Stimulated activated CD8-positive, alpha-beta memory T cell treated with anti-CD3 and anti-CD28 coated beads, Interleukin-7, amount 100 ng/mL, for 4 hours (primary cell): ENCODE measurements at regions not wholly inside any gene's neighbourhood (a gene's known extent, or its start where the extent isn't known, plus 50 kb on each side); places are given as distances from the start of the nearest gene placed in this dataset.

ENCODE experiments used
- DNase-seq, 2 donors: peaks; one replicate each; pipeline ENCODE4 v3.0.0-alpha.2; 2020; ENCODE audit warnings: low read depth in 2 of 2

DNA sequence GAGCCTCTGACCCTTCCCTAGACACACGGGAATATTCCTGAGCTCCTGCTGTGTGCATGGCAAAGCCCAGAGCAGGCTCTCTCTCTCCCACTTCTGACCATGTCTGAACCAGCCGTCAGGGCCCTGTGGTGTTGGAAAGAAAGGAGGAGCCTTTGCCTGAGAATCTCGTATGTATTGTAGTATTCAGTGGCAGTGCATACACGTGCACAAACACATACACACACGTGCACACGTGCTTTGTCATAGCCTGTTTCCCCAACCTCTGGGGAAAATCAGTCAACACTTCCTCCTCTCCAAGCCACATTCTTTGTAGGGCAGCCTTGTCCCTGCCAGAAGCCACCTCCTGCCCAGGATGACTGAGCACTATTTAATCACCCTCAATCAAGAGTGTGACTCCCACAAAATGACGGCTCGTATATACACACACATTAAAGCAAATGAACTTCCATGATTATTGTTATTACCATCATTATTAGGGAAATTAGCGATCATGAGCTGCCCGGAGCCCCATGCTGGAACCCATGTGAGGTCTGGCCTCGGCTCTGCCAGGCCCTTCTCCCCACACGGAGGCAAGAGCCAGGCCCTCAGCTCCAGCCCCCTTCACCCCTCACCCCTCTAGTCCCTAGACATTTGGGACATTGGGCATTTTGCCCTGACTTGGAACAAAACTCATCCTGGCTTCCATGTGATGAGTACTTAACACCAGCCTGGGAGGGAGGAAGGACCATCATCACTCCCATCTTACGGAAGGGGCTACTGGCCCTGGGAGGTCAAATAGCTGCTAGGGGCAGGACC, 331.9 kb downstream of the NPHP4 start:
- no peak for DNase-seq

DNA sequence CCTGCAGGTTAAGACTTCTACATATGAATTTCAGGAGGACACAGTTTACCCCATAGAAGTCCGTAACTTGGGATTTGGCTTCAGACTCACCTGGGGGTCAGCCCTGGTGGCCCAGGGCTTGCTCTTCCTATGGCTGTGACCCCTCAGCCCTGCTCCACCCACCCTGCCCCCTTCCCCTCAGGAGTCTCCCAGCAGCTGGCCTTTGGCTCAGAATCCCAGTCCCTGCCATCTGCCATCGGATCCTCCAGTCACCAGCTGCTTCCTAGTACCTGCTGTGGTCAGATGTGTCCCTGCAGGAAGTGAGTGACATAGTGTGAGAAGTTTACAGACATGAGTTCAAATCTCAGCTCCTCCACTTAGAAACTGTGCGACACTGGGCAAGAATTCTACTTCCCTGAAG, 332.6 kb downstream of the NPHP4 start:
- DNase-seq = no peak

DNA sequence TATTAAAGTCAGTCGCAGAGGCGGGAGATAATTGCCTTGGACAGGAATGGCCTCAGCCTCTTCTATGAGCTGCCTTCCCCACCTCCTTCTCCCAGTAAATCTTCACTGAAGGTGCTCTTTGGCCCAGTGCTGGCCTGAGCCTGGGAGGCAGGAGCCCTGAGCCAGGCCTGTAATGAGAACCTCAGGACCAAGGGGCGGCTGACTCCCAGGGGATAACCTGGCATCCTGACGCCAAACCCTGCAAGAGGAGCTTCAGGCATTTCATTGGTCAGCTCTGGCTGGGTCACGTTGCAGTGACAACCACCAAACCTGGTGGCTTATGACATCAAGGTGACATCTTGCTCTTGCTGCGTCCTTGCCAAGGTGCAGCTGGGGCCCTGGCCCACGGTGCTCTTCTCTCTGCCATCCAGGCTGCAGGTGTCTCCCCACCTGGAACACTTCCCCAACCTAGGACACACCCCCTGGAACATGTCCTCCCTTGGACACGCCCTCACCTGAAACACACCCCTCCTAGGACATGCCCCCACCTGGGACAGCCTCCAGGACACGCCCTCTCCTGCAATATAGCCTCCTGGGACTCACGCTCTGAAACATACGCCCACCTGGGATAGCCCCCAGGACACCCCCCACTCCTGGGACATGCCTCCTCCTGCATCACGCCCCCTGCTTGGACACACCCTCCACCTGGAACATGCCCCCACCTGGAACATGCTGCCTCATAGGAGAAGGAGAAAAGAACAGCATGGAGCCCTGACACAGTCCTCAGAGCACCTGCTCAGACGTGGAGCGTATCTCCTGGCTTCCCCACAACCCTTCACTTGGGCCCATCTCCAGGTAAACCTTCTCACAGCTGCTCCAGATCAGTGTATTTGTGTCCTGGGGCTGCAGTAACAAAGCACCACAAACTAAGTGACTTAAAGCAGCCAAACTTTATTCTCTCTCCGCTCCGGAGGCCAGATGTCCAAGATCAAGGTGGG, 333.6 kb downstream of the NPHP4 start:
- DNase-seq = no peak

DNA sequence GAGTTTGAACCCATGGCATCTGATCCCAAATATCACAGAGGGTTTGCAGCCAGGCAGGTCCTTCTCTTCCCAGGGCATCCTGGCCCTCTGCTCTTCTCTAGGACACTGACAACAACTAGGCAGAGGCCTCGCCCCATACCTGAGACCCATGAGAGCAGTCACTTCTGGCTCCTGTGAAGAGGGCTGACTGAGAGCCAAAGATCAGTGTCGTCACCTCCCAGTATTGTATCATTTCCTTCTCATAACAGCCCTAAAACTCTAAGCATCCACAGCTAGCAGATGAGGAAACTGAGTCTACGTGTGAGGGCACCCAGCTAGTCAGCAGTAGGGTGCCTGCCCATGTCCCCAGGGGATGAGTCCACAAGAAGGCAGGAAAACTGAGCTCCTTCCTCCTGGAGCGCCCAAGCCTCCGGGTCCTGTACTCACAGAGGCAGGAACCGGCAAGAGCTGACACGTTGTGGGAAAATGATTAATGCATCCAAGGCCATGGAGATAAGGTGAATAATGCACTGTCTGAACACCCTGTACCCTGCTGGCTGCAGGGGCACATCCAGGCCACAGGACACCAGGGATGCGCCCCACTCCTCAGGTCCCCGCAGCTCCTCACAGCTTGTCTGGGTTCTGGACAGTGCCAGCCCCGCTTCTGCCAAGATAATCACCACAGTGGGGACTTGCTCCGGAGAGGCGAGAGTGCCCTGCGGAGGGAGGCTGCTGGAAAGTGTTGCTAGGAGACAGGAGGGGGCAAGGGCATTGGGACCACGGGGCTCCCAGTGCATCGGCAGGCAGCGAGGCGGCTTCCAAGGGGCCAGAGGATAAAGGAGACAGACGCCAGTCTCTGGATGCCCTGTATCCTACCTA, 340.0 kb downstream of the NPHP4 start:
- no peak for DNase-seq

DNA sequence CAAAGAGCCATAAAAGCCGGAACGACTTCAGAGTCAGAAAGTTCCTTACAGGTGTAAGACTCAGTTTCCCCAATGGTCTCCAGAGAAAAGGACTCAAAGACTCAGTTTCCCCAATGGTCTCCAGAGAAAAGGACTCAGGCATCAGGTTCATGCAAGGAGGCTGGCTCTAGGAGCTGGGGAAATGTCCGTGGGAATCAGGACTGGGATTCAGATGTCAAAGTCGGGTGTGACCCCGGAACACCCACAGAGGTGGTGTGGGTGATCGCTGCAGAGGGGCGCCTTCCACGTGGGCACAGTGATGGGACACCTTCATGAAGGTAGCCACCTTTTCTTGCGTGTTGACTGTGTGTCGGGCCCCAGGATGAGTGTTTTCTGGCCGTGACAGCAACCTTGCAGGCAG, 340.8 kb downstream of the NPHP4 start:
- DNase-seq = no peak

DNA sequence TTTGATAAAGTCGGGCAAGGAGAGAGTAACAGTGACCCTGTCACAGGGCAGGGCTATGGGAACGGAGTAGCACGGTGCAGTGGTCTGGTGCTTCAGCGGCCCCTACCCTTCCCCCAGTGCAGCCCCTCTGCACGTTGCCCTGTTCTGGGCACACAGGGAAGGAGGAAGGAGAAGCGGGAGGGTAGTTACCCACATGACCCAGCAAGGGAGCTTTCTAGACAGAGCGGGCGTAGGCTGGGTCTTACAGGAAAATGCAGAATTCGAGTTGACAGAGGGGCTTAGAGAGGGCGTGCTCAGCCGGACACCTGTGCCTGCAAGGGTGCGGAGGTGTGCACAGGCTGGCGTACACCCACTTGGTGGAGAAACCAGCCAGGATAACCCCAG, 341.2 kb downstream of the NPHP4 start:
- DNase-seq = no peak

DNA sequence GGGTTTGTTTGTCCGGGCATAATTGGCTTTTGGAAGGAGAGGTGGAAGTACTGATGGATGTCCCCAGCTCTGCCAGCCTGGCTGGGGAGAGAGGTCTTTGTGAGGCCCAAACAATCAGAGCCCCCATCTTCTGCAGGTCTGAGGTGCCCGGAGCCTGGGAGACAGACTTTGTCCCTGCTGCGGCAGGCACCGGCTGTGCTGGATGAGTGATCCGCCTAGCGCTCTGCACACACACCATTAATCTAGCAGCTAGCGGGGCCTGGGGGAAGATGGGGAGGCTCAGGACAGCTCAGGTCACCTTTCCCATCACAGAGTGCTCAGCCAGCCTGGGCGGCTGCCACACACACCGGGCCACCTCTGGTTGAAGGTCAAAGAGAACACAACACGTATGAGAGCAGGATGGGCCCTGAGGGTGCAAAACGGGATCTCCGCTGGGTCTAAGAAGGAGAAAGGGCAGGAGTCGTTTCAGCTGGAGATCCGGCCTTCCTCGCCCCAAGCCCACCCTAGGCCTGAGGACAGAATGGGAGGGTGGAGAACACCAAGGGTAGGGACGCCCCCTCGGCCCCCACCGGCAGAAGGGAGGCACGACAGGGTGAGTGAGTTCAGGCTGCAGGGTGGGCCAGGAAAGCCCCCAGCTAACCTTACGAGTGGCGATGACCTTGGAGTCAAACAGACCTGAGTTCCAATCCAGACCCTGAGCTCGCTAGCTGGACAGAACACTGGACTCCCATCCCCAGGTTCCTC, 341.8 kb downstream of the NPHP4 start:
- DNase-seq = no peak

DNA sequence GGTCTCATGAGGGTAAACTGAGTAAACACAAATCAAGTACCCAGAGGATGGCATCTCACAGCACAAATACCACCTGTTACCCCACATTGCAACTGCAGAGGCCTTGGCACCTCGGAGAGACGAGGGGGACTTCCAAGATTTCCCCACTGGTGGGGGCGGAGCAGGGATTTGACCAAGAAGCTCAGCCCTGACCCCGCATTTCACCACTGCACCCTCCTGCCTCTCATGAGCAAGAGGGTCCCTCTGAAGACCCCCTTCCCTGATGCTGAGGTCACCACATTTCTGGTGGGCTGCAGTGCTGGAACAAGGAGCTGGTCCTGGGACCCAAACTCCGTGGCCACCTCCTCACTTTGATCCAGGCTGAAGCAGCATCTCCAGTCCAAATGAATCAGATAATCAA, 342.4 kb downstream of the NPHP4 start:
- no peak for DNase-seq

DNA sequence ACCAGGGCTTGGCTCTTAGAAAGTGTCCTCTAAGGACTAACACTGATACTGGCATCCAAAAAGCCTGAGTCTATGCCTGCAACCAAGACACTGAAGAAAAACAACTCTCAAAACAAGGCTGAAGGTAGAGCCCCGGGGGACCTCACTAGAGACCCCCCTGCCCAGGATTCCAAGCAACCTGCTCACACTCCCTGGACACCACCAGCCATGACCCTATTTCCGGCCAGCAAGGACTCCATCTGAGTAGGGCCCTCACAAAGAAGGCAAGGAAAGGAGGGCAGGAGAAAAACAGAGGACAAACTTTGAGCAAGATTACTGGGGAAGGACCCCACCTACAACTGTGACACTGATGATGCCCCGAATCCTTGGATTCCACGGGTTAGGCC, 343.1 kb downstream of the NPHP4 start:
- no peak for DNase-seq

DNA sequence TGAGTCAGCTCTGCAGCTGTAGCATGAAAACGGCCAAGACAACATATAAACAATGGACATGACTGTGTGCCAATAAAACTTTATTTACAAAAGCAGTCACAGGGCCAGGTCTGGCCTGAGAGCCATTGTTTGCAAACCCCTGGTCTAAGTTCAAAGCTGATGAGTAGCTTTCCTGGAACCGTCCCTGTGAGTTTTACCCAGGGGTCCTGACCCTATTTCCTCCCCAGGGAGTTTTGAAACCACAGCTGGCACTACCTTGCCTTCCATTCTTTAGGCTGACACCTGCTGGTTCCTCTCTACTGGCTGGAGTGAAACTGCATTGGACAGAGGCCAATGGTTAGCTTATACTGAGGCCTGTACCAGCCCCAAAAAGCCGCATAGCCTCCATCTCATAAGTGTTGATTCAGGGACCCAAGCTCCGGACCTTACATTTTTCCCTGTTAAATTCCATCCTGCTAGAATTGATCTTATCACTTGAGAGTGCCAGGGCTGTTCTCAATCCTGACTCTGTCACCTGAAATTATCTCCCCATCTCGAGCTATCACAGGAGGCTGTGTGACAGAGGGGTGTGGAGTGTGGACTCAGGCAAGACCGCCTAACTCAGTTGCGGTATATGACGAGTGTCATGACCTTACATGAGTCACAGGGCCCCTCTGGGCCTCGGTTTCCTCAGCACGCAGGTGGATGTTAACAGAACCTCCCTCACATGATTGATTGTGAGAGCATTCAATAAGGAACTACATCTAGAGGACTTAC, 343.6 kb downstream of the NPHP4 start:
- DNase-seq = no peak

DNA sequence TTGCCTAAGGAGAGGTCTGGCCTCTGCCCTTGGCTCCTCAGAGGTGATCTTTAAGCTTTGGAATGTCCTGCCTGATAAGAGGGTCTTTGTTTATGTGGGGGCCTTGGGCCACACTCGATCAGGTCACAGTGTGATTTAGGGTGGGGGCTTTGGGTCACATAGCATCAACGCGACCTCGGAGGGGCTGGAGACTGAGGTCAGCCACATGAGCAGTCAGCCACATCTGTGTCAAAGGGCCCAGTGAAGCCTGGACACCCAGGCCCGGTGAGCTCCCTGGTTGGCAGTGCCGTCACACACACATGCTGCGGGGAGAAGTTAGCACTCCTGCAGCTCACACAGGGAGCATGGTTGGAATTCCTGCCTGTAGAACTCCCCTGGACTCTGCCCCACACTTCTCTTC, 345.0 kb downstream of the NPHP4 start:
- no peak for DNase-seq

DNA sequence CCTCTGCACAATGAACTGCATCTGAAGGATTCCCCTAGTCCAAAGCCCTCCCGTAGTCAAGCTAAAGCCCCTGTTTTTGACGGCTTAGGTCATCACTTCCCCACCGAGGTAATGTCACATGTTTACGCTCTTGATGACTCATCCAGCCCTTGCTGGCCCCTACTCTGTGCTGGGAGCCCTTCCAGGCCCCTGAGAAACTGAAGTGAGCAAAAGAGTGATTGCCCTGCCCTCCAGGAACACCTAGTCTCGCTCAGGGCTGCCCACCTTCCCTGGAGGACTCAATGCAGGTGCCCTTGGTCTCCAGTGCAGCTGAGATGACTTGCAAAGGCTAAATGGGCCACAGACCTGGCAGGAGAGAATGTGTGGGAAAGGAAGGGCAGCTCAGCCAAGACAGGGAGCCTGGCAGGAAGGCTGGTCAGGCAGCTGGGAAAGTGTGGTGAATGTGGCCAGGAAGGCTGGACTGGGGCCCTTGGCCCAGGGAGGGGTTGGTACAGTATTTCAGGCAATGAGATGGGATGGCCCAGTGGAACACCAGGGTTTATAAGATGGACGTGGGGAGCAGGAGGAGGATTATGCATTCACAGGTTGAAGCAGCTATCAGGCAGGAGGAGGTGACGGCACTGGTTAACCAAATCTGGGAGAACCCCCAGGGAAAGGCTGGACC, 345.6 kb downstream of the NPHP4 start:
- no peak for DNase-seq

DNA sequence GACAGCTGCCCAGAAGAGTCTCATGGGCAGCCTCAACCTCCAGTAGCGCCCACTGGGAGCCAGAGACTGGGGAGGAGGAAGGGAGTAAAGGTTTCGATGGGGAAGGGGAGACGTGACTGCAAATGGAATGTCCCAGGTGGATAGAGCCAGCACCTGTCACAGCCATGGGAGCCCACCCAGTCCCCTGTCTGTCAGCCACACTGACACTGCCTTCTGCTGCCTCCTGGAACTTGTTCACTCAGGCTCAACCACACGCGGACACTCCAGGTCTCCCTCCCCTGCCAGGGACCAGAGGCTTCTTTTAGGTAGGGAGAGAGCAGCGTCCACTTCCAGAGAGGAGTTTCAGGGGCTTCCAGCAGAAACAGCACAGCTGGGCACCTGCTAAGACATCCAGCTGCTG, 346.3 kb downstream of the NPHP4 start:
- no peak for DNase-seq

DNA sequence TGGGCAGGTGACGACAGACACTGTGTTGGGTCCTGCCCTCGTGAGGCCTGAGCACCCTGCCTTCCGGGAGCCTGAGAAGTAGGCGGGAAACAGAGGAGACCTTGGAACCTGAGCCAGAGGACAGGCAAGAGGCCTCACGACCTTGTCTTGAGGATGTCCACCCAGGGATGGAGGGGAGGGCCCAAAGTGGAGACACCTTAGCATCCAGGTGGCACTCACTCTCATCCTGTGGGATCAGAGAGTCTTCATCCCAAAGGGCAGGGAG, 347.2 kb downstream of the NPHP4 start:
- no peak for DNase-seq

DNA sequence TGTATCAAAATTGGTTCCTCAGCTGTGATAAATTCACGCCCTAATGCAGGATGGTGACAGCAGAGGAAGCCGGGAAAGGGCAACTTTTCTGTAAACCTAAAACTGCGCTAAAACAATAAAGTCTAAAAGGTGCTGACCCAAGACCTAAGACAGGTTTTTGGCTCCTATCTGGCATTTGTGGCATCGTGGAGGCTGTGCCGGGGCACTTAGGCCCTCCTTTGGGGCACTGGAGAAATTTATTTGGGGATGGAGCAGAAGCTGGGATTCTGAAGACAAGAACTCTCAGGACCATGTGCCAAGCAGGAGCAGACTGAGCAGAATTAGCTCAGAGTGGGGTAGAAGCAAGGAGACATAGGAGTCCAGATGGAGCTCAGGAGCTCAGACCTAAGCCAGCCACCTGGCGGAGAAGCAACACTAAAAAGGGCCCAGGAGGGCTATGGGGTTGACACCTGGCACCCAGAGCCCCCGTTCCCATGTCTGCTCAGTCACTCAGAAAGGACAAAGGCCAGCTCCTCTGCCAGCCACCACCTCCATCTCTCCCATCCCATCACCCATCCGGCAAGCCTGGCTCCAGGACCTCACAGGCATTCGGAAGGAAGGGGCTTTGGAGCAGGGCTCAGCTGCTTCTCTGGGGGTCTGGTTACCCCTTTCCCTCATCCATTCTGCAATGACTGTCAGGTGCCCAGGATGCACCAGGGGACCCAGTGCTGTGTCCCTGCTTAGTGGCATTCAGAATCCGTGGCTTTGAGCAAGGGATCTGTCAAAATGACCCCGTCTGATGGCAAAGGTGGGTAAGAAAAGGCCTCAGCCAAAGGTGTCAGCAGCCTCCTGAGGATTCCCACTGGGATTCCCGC, 347.7 kb downstream of the NPHP4 start:
- DNase-seq = no peak

DNA sequence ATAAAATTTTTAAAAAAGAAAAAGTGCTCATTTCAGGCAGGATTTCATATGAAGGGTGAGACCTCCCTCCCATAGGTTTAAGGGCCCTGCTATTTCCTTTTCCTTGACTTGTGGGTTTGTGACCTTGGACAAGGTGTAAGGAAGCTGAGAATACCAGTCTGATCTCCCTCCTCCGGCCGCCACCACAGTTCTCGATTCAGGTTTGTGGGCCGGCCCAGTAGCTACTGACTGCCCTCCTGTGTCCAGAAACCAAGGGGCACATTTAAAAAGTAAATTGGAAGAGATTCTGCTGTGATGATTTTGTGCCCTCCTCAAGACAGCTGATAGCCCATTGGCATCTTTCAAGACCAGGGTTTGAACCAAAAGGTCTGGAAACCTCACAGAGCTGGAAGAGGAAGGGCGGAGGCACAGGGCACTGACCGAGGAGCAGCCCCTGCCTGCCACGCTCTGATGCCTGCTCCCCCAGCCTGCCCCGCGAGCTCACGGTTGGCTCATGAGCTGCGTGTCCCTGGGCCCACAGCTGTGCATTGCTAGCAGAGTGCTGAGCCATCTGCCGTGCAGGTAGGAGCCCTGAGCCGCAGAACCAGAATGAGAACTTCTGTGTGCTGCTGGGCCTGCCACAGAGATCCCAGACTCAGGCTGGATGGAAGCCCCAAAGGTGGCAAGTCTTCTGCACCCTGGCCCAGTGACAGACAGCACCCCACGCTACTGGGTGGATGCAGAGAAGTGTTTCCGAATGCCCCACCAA, 348.7 kb downstream of the NPHP4 start:
- DNase-seq = no peak

DNA sequence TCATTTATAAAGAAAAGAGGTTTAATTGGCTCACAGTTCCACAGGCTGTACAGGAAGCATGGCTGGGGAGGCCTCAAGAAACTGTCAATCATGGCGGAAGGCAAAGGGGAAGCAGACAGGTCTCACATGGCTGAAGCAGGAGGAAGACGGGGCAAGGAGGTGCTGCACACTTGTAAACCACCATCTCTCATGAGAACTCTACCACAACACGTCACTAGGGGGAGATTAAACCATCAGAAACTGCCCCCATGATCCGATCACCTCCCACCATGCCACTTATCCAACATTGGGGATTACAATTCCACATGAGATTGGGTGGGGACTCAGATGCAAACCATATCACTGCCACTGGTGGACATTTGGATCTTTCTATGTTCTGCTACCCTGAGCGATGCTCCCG, 351.4 kb downstream of the NPHP4 start:
- no peak for DNase-seq

DNA sequence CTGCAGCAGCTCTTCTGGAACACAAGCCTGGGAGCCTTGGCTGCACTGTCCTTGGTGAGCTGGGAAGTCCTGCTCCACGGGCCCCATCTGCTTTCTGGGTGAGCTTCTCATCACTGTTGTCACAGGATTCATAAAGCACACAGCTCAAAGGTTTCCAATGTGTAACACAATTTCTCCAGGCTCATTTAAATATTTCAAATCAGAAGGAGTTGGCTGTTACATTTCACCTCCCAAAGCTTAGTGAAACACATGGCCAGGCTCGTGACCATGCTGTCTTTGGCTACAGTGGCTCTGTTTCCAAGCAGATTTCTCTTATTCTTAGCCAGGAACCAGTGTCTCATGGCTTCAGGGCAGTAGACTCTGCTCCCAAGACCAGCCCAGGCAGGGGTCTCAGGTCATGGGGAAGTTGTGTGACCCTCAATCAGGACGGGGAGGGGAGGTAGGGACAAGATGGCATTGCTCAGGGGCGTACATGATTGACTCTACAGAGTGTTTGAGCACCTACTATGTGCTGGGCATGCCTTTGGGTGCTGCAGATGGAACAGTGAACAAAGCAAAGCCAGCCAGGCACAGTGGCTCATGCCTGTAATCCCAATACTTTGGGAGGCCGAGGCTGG, 353.0 kb downstream of the NPHP4 start:
- DNase-seq = no peak
